ACC112 (cell line): ENCODE measurements at regions not wholly inside any gene's neighbourhood (a gene's known extent, or its start where the extent isn't known, plus 50 kb on each side); places are given as distances from the start of the nearest gene placed in this dataset.

Experiments
- H2AFZ ChIP-seq: fragments of 200-600 bp; sonication (generic); one replicate; pipeline ENCODE4 v1.6.0; 2017; ENCODE audit warnings: antibody characterized with exemption, low read length; ENCODE audit not compliant: unreplicated experiment
- H3K27ac ChIP-seq: fragments of 200-600 bp; sonication (generic); 2 replicates; pipeline ENCODE4 v1.5.1; 2014; ENCODE audit warnings: low read depth, mild to moderate bottlenecking, antibody characterized with exemption, low read length, moderate library complexity
- H3K27me3 ChIP-seq: fragments of 200-600 bp; sonication (generic); 2 replicates; pipeline ENCODE4 v1.6.1; 2014; ENCODE audit warnings: mild to moderate bottlenecking, antibody characterized with exemption, low read length, moderate library complexity, mixed read lengths; ENCODE audit not compliant: insufficient read depth
- H3K36me3 ChIP-seq: fragments of 200-600 bp; sonication (generic); 2 replicates; pipeline ENCODE4 v1.6.1; 2016; ENCODE audit warnings: mild to moderate bottlenecking, antibody characterized with exemption, low read length, moderate library complexity, mixed read lengths; ENCODE audit not compliant: insufficient read depth
- H3K4me1 ChIP-seq: fragments of 200-600 bp; sonication (generic); one replicate; pipeline ENCODE4 v1.6.1; 2016; ENCODE audit warnings: low read length, mixed read lengths; ENCODE audit not compliant: insufficient read depth, unreplicated experiment, control insufficient read depth
- H3K4me3 ChIP-seq: fragments of 200-600 bp; sonication (generic); 2 replicates; pipeline ENCODE4 v1.5.1; 2014; ENCODE audit warnings: mild to moderate bottlenecking, low read depth, low read length
- H3K79me2 ChIP-seq: fragments of 200-600 bp; sonication (generic); one replicate; pipeline ENCODE4 v1.6.0; 2016; ENCODE audit warnings: low read length; ENCODE audit not compliant: control insufficient read depth, unreplicated experiment, insufficient read depth

GRCh38 chr15:26165546-26165945 lies 302.4 kb upstream of the ATP10A start:
- Histone ChIP-seq H3K4me1 (no peaks in the 10 kb centered on the region), H2AFZ (no peak overlapping the region), H3K4me3 (no peak overlapping the region), H3K27me3 (no peaks in the 10 kb centered on the region), H3K36me3 (no peaks in the 10 kb centered on the region), H3K79me2 (no peaks in the 10 kb centered on the region), H3K27ac (no peak overlapping the region)

GRCh38 chr15:26160343-26160742 lies 297.2 kb upstream of the ATP10A start:
- H3K36me3 ChIP-seq: no peaks in the 10 kb centered on the region
- H3K27me3 ChIP-seq: no peaks in the 10 kb centered on the region
- no peak overlapping the region for H3K4me3 ChIP-seq
- H3K27ac ChIP-seq: no peak overlapping the region
- no peak overlapping the region for H2AFZ ChIP-seq
- no peaks in the 10 kb centered on the region for H3K4me1 ChIP-seq
- H3K79me2 ChIP-seq: no peaks in the 10 kb centered on the region

- no peak overlapping the region for H2AFZ ChIP-seq
- H3K4me3 ChIP-seq: no peak overlapping the region
- H3K27ac ChIP-seq: no peak overlapping the region
- no peaks in the 10 kb centered on the region for H3K36me3 ChIP-seq
- no peaks in the 10 kb centered on the region for H3K27me3 ChIP-seq
- no peaks in the 10 kb centered on the region for H3K79me2 ChIP-seq
- H3K4me1 ChIP-seq: no peaks in the 10 kb centered on the region
These were observed 295.0 kb upstream of the ATP10A start for GRCh38 chr15:26158176-26158575.

- no peaks in the 10 kb centered on the region for H3K79me2 ChIP-seq
- no peaks in the 10 kb centered on the region for H3K4me1 ChIP-seq
- no peak overlapping the region for H3K27ac ChIP-seq
- no peak overlapping the region for H2AFZ ChIP-seq
- no peak overlapping the region for H3K4me3 ChIP-seq
- no peaks in the 10 kb centered on the region for H3K27me3 ChIP-seq
- H3K36me3 ChIP-seq: no peaks in the 10 kb centered on the region
These were observed 294.0 kb upstream of the ATP10A start for GRCh38 chr15:26157081-26157480.

GRCh38 chr15:26156051-26156450 lies 292.9 kb upstream of the ATP10A start:
- Histone ChIP-seq H2AFZ (no peak overlapping the region), H3K27ac (no peak overlapping the region), H3K36me3 (no peaks in the 10 kb centered on the region), H3K4me1 (no peaks in the 10 kb centered on the region), H3K79me2 (no peaks in the 10 kb centered on the region), H3K27me3 (no peaks in the 10 kb centered on the region), H3K4me3 (no peak overlapping the region)

- H2AFZ ChIP-seq: no peak overlapping the region
- H3K4me1 ChIP-seq: no peaks in the 10 kb centered on the region
- H3K27me3 ChIP-seq: no peaks in the 10 kb centered on the region
- H3K79me2 ChIP-seq: no peaks in the 10 kb centered on the region
- H3K36me3 ChIP-seq: no peaks in the 10 kb centered on the region
- no peak overlapping the region for H3K27ac ChIP-seq
- no peak overlapping the region for H3K4me3 ChIP-seq
These were observed 285.2 kb upstream of the ATP10A start for GRCh38 chr15:26148156-26148860.

- Histone ChIP-seq H3K27me3 (no peaks in the 10 kb centered on the region), H2AFZ (no peak overlapping the region), H3K36me3 (no peaks in the 10 kb centered on the region), H3K4me3 (no peak overlapping the region), H3K4me1 (no peaks in the 10 kb centered on the region), H3K27ac (no peak overlapping the region), H3K79me2 (no peaks in the 10 kb centered on the region)
These were observed 283.1 kb upstream of the ATP10A start for GRCh38 chr15:26146202-26146601.

- Histone ChIP-seq H3K4me3 (no peak overlapping the region), H3K27me3 (no peaks in the 10 kb centered on the region), H3K36me3 (no peaks in the 10 kb centered on the region), H2AFZ (no peak overlapping the region), H3K79me2 (no peaks in the 10 kb centered on the region), H3K27ac (no peak overlapping the region), H3K4me1 (no peaks in the 10 kb centered on the region)
These were observed 282.7 kb upstream of the ATP10A start for GRCh38 chr15:26145796-26146195.

GRCh38 chr15:26144836-26145235 lies 281.7 kb upstream of the ATP10A start:
- no peaks in the 10 kb centered on the region for H3K36me3 ChIP-seq
- H3K4me3 ChIP-seq: no peak overlapping the region
- H3K27ac ChIP-seq: no peak overlapping the region
- H2AFZ ChIP-seq: no peak overlapping the region
- no peaks in the 10 kb centered on the region for H3K27me3 ChIP-seq
- no peaks in the 10 kb centered on the region for H3K4me1 ChIP-seq
- no peaks in the 10 kb centered on the region for H3K79me2 ChIP-seq

GRCh38 chr15:26143221-26143620 lies 280.1 kb upstream of the ATP10A start:
- no peak overlapping the region for H2AFZ ChIP-seq
- H3K36me3 ChIP-seq: no peaks in the 10 kb centered on the region
- H3K4me1 ChIP-seq: no peaks in the 10 kb centered on the region
- no peak overlapping the region for H3K27ac ChIP-seq
- H3K79me2 ChIP-seq: no peaks in the 10 kb centered on the region
- H3K27me3 ChIP-seq: no peaks in the 10 kb centered on the region
- H3K4me3 ChIP-seq: no peak overlapping the region

- Histone ChIP-seq H2AFZ (no peak overlapping the region), H3K4me3 (no peak overlapping the region), H3K27ac (no peak overlapping the region), H3K36me3 (no peaks in the 10 kb centered on the region), H3K4me1 (no peaks in the 10 kb centered on the region), H3K79me2 (no peaks in the 10 kb centered on the region), H3K27me3 (no peaks in the 10 kb centered on the region)
These were observed 271.7 kb upstream of the ATP10A start for GRCh38 chr15:26134812-26135211.
